ENCODE measurements at regions not wholly inside any gene's neighbourhood (a gene's known extent, or its start where the extent isn't known, plus 50 kb on each side); places are given as distances from the start of the nearest gene placed in this dataset.
"Not testable (repeated sequence)": the region's sequence is repeated elsewhere in the genome, so short reads cannot be mapped to it uniquely, and the experiment has no call there.

DNA sequence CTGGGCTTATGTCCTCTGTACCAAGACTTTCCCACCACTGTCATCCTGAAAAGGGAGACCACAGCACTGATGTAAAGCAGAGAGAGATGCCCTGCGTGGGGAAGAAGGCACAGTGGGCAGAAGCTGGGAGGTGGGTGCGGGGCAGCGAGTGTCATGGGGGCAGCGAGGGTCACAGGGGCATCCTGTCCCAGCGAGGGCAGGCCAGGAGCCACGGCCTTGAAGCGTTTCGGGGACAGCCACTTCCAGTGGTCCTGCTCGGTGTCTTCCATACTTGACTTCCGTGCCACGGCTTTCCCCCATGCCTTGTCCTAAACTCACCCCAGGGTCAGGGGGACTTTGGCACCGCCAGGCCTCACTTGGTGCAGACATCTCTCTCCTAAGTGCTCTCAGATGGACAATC lies 1121.3 kb downstream of the TBC1D22A start:
- TF ChIP-seq, protein P1, sequence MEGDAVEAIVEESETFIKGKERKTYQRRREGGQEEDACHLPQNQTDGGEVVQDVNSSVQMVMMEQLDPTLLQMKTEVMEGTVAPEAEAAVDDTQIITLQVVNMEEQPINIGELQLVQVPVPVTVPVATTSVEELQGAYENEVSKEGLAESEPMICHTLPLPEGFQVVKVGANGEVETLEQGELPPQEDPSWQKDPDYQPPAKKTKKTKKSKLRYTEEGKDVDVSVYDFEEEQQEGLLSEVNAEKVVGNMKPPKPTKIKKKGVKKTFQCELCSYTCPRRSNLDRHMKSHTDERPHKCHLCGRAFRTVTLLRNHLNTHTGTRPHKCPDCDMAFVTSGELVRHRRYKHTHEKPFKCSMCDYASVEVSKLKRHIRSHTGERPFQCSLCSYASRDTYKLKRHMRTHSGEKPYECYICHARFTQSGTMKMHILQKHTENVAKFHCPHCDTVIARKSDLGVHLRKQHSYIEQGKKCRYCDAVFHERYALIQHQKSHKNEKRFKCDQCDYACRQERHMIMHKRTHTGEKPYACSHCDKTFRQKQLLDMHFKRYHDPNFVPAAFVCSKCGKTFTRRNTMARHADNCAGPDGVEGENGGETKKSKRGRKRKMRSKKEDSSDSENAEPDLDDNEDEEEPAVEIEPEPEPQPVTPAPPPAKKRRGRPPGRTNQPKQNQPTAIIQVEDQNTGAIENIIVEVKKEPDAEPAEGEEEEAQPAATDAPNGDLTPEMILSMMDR (IDR thresholded peaks at IDR 0.05; ENCODE audit: extremely low read depth, missing control alignments): no peak
- no peak for DNase-seq (ENCODE audit: low spot score)

DNA sequence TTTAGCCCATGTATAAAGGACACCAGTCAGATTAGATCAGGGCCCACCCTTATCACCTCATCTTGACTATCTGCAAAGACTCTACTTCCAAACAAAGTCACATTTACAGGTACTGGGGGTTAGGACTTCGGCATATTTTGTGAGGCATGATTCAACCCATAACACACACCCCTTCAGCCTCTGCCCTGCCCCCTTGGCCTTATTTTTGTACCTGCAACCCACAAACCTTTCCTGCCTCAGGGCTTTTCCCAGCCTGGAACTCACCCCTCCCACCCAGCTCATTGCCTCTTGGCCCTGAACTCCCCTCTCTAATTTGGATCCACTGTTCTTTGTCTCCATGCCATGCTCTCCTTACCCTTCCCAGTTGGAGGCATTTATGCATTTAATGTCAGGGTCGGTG lies 1116.9 kb downstream of the TBC1D22A start:
- TF ChIP-seq, protein P1 (IDR thresholded peaks at IDR 0.05; ENCODE audit: extremely low read depth, missing control alignments): no peak
- DNase-seq (ENCODE audit: low spot score): no peak

DNA sequence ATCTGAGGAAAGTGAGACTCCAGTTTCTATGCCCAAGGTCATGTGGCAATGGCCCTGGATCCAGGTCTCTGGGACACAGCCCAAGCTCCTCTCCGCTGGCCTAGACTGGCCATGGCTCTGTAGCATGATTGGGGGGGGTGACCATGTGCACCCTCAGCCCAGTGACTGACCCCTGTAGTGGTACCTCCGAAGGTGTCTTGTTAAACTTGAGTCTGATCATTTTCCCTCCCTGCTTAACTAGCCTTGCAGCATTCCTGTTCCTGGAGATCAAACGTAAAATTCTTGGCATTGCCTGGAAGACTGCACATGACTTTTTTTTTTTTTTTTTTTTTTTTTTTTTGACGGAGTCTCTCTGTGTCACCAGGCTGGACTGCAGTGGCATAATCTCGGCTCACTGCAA lies 1116.0 kb downstream of the TBC1D22A start:
- TF ChIP-seq, protein P1 (IDR thresholded peaks at IDR 0.05; ENCODE audit: extremely low read depth, missing control alignments): no peak
- no peak for DNase-seq (ENCODE audit: low spot score)

DNA sequence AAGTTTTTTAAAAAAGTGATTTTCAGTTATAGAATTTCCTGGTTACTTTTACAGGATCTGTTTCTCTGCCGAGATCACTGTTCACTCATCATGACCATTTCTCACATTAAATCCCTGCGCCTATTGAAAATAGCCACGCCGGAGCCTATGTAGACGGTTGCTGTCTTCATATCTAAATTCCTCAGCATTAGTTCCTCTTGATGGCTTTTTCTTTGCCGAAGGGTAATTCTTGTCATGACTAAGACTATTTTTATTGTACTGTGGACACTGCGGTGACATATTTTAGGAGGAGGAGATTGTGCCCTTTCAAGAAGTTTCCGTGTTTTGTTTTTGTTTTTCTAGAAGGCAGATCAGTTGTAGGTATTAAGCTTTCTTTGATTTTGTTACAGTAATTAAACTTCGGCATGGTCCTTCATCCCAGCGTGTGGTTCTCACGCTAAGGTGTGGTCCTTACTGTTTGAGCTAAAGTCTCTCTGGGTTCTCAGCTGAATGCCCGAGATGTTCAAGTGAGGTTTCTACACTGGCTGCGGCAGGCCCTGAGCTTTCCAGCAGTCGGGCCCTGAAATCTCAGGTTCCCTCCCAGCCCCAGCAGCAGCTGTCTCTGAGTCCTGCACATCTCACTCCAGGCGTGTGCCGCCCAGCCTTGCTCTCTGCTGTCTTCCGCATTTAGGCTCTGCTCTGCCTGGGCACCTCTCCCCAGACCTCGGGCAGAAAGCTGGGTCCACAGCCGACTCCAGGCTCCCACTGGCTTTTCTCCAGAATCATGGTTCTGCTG lies 1110.5 kb downstream of the TBC1D22A start:
- DNase-seq (ENCODE audit: low spot score): no peak
- TF ChIP-seq, protein P1 (IDR thresholded peaks at IDR 0.05; ENCODE audit: extremely low read depth, missing control alignments): no peak

DNA sequence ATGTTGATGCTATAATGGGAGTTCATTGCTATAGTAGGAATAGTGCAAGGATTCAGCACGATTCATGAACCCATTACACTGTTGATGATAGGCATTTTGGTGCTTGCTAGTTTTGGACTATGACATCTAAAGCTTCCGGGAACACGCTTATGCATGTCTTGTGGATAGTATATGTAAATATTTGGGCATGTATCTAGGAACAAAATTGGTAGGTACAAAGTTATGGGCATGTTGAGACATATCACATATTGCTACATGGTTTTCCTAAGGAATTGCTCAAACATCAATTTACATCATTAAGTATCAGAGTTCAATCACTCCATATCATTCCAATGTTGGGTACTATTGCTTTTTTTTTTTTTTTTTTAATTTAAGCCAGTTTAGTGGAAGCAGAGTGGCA lies 1103.2 kb downstream of the TBC1D22A start:
- TF ChIP-seq, protein P1 (IDR thresholded peaks at IDR 0.05; ENCODE audit: extremely low read depth, missing control alignments): no peak
- no peak for DNase-seq (ENCODE audit: low spot score)

DNA sequence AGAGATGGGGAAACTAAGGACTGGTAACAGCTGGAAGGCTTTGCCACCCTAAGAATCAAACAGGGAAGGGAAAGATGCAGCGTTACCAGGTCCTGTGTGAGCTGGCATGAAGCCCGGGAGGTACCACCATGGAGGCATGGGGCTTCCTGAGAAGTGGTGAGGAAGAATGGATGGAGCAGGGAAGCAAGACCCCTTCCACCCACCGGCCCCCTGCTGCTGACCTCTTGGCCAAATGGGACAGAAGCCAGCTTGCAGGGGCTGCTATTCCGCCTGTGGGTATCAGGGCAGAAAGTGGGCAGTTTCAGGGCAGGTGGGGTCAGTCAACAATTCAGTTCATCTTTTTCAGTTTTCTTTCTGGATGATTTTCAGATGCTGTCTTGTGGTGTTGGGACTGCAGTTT lies 1099.9 kb downstream of the TBC1D22A start:
- no peak for DNase-seq (ENCODE audit: low spot score)
- TF ChIP-seq, protein P1 (IDR thresholded peaks at IDR 0.05; ENCODE audit: extremely low read depth, missing control alignments): no peak

DNA sequence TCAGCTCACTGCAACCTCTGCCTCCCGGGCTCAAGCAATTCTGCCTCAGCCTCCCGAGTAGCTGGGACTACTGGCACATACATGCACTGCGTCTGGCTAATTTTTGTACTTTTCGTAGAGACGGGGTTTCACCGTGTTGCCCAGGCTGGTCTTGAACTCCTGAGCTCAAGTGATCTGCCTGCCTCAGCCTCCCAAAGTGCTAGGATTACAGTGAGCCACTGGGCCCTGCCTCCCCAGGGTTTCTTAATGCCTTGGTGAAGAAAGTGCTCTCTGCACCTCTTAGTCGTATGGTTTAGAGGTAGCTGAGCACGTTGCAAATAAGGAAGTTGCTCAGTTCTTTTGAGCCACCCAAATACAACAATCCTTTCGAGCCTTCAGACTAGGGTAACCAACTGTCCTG lies 1098.5 kb downstream of the TBC1D22A start:
- DNase-seq (ENCODE audit: low spot score): not testable (repeated sequence)

All from GM20000 (cell line).